HEK293 (cell line): ENCODE measurements at regions not wholly inside any gene's neighbourhood (a gene's known extent, or its start where the extent isn't known, plus 50 kb on each side); places are given as distances from the start of the nearest gene placed in this dataset.
A peak's percentile ranks its signal among the peaks of the same experiment; 100 is the strongest.

Source experiments
- CTCF ChIA-PET: fragments of 350-600 bp; formaldehyde crosslinking; extraction: SDS; loops from one replicate; lab custom pipeline; 2021; ENCODE audit warnings: antibody characterized with exemption; lab: Yijun Ruan, JAX
- POLR2A ChIA-PET: fragments of 300-600 bp; formaldehyde crosslinking; extraction: SDS; loops from one replicate; lab custom pipeline; 2020; ENCODE audit warnings: antibody characterized with exemption, inconsistent platforms; lab: Yijun Ruan, JAX
- H3K27ac ChIP-seq: fragments of 200-500 bp; sonication (Bioruptor generic); 2 replicates; pipeline ENCODE4 v1.5.1; 2014; ENCODE audit warnings: low read depth, low read length, control low read depth, inconsistent platforms; ENCODE audit errors: extremely low read depth
- H3K36me3 ChIP-seq, 2 experiments: fragments of 200-500 bp in 1 of 2; sonication (Bioruptor generic) in 1 of 2; 1 replicate in 1 of 2; 2 replicates in 1 of 2; pipeline ENCODE4 v1.5.1; 2014 to 2017; ENCODE audit warnings: inconsistent platforms in 2 of 2, low read length in 2 of 2; ENCODE audit not compliant: control insufficient read depth in 2 of 2, insufficient read depth in 1 of 2
- H3K4me1 ChIP-seq: fragments of 200-500 bp; sonication (Bioruptor generic); 2 replicates; pipeline ENCODE4 v1.5.1; 2014; ENCODE audit warnings: mild to moderate bottlenecking, low read length, inconsistent platforms; ENCODE audit not compliant: control insufficient read depth, insufficient read depth
- H3K4me3 ChIP-seq: 2 replicates; pipeline ENCODE4 v1.5.1; 2011; ENCODE audit warnings: low read depth, mild to moderate bottlenecking, control low read depth, low read length, moderate library complexity
- H3K9me3 ChIP-seq: fragments of 200-500 bp; sonication (Bioruptor generic); 2 replicates; pipeline ENCODE4 v1.5.1; 2014; ENCODE audit warnings: low read depth, low read length, inconsistent platforms; ENCODE audit not compliant: control insufficient read depth, insufficient read depth
- GLIS1 ChIP-seq: fragments of 450-650 bp; formaldehyde crosslinking; IDR thresholded peaks from 2 replicates; pipeline ENCODE4 v1.5.1; 2016; ENCODE audit warnings: missing biosample characterization, missing genetic modification characterization
- KLF7 ChIP-seq: fragments of 450-650 bp; formaldehyde crosslinking; IDR thresholded peaks from 2 replicates; pipeline ENCODE4 v1.5.1; 2016; ENCODE audit warnings: missing biosample characterization, missing genetic modification characterization, borderline replicate concordance
- REPIN1 ChIP-seq: fragments of 450-650 bp; formaldehyde crosslinking; IDR thresholded peaks from 2 replicates; pipeline ENCODE4 v1.5.1; 2017; ENCODE audit warnings: missing biosample characterization, missing genetic modification characterization, low read depth
- SCRT2 ChIP-seq: fragments of 450-650 bp; formaldehyde crosslinking; IDR thresholded peaks from 2 replicates; pipeline ENCODE4 v1.5.1; 2016; ENCODE audit warnings: missing biosample characterization, missing genetic modification characterization
- SP7 ChIP-seq: fragments of 450-650 bp; formaldehyde crosslinking; IDR thresholded peaks from 2 replicates; pipeline ENCODE4 v1.5.1; 2016; ENCODE audit warnings: missing biosample characterization, missing genetic modification characterization
- ZEB2 ChIP-seq: fragments of 450-650 bp; formaldehyde crosslinking; IDR thresholded peaks from 2 replicates; pipeline ENCODE4 v1.5.1; 2016; ENCODE audit warnings: missing biosample characterization, missing genetic modification characterization
- ZNF155 ChIP-seq: fragments of 450-650 bp; formaldehyde crosslinking; IDR thresholded peaks from 2 replicates; pipeline ENCODE4 v1.5.1; 2016; ENCODE audit warnings: missing biosample characterization, missing genetic modification characterization
- ZNF175 ChIP-seq: fragments of 450-650 bp; formaldehyde crosslinking; IDR thresholded peaks from 2 replicates; pipeline ENCODE4 v1.5.1; 2016; ENCODE audit warnings: missing biosample characterization, missing genetic modification characterization
- ZNF184 ChIP-seq: fragments of 450-650 bp; IDR thresholded peaks from 2 replicates; pipeline ENCODE4 v1.5.1; 2018; ENCODE audit warnings: missing biosample characterization, mild to moderate bottlenecking, missing genetic modification characterization
- ZNF560 ChIP-seq: fragments of 450-650 bp; formaldehyde crosslinking; IDR thresholded peaks from 2 replicates; pipeline ENCODE4 v1.5.1; 2017; ENCODE audit warnings: missing biosample characterization, missing genetic modification characterization, borderline replicate concordance
- ZNF571 ChIP-seq: fragments of 450-650 bp; formaldehyde crosslinking; IDR thresholded peaks from 2 replicates; pipeline ENCODE4 v1.5.0; 2017; ENCODE audit warnings: missing biosample characterization, missing genetic modification characterization
- ZNF658 ChIP-seq: fragments of 450-650 bp; formaldehyde crosslinking; IDR thresholded peaks from 2 replicates; pipeline ENCODE4; 2016; ENCODE audit warnings: missing biosample characterization, missing genetic modification characterization
- TF ChIP-seq, protein P1 (sequence below): fragments of 450-650 bp; formaldehyde crosslinking; IDR thresholded peaks from 2 replicates; pipeline ENCODE4 v1.5.1; 2016; ENCODE audit warnings: missing biosample characterization, missing genetic modification characterization, low read depth
- TF ChIP-seq, protein P2 (sequence below): fragments of 450-650 bp; formaldehyde crosslinking; IDR thresholded peaks from 2 replicates; pipeline ENCODE4 v1.5.1; 2017; ENCODE audit warnings: missing biosample characterization, mild to moderate bottlenecking, missing genetic modification characterization, moderate library complexity
- TF ChIP-seq, protein P3 (sequence below): fragments of 450-650 bp; formaldehyde crosslinking; IDR thresholded peaks from 2 replicates; pipeline ENCODE4 v1.5.1; 2016; ENCODE audit warnings: missing biosample characterization, missing genetic modification characterization
- TF ChIP-seq, protein P4 (sequence below): fragments of 450-650 bp; formaldehyde crosslinking; IDR thresholded peaks from 2 replicates; pipeline ENCODE4 v1.5.1; 2016; ENCODE audit warnings: missing biosample characterization, missing genetic modification characterization

DNA sequence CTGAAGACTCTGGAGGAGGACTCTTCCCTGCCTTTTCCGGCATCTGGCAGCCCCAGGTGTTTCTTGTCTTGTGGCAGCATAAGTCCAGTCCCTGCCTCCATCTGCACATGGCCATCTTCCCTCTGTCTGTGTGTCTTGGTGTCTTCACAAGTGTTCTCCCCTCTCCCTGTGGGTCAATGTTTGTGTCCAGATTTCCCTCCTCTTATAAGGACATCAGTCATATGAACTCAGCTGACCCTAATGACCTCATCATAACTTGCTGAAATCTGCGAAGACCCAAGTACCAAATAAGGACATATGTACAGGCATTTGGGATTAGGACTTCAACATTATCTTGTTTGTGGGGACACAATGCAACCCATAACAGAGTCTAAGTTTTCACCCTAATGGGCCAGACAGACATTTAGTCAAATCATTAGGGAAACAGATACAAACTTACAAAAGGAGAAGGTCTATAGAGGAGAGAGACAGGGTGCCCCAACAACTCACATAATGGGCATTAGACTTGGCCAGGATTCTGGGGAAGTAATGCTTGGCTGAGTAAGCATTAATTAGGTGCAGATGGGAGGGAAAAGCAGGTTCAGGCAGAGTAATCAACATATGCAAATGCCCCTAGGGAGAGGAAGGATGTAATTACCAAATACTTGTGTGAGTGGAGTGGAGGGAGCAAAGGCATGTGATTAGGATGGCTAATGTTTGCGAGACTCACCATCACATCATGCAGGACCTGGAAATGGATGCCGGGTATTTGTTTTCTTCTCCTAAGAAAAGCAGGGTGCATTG is 372.8 kb upstream of the TBL1XR1 start:
- Histone ChIP-seq H3K4me3 (no peak overlapping the region), H3K4me1 (no peaks in the 10 kb centered on the region; the same call in 1 of the 2 replicates), H3K27ac (no peak overlapping the region), H3K36me3 (no peaks in the 10 kb centered on the region), H3K9me3 (no peaks in the 10 kb centered on the region)
- TF ChIP-seq, protein P1, sequence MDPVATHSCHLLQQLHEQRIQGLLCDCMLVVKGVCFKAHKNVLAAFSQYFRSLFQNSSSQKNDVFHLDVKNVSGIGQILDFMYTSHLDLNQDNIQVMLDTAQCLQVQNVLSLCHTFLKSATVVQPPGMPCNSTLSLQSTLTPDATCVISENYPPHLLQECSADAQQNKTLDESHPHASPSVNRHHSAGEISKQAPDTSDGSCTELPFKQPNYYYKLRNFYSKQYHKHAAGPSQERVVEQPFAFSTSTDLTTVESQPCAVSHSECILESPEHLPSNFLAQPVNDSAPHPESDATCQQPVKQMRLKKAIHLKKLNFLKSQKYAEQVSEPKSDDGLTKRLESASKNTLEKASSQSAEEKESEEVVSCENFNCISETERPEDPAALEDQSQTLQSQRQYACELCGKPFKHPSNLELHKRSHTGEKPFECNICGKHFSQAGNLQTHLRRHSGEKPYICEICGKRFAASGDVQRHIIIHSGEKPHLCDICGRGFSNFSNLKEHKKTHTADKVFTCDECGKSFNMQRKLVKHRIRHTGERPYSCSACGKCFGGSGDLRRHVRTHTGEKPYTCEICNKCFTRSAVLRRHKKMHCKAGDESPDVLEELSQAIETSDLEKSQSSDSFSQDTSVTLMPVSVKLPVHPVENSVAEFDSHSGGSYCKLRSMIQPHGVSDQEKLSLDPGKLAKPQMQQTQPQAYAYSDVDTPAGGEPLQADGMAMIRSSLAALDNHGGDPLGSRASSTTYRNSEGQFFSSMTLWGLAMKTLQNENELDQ, result no peak
- TF ChIP-seq SCRT2 (tag by site-specific recombination), result no peak
- peak; percentile 85 for TF ChIP-seq SP7 (tag by site-specific recombination)
- TF ChIP-seq, protein P2, sequence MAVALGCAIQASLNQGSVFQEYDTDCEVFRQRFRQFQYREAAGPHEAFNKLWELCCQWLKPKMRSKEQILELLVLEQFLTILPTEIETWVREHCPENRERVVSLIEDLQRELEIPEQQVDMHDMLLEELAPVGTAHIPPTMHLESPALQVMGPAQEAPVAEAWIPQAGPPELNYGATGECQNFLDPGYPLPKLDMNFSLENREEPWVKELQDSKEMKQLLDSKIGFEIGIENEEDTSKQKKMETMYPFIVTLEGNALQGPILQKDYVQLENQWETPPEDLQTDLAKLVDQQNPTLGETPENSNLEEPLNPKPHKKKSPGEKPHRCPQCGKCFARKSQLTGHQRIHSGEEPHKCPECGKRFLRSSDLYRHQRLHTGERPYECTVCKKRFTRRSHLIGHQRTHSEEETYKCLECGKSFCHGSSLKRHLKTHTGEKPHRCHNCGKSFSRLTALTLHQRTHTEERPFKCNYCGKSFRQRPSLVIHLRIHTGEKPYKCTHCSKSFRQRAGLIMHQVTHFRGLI (tag by site-specific recombination), result no peak
- POLR2A ChIA-PET, result no interaction called here
- CTCF ChIA-PET, result interaction anchor here (0.7 kb wide), 1 partner anchor 13 kb away, joined by 4 read pairs; no protein-coding TSS in a partner anchor

DNA sequence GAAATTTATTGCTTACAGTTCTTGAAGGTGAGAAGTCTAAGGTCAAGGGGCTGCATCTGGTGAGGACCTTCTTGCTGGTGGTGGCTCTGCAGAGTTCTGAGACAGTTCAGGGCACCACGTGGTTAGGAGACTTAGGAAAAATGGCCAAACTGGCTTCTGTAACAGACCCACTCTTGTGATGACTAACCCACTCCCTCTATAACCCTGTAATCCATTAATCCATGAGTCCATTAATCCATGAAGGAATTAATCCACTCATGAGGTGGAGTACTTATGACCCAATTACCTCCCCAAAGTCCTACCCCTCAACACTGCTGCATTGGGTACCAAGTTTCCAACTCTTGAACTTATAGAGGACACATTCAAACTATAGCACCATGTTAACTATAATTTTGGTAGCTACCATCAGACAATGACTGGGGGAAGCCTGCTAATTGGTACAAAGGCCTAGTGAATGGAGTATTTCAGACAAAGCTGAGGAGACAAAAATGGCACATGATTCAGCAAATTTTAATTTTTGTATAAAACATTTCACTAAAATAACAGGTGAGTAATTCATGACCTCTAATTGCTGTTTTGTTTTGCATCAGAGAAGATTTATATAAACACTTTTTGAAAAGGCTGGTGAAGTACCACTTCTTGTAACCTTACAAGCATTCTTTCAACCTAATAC is 374.1 kb upstream of the TBL1XR1 start:
- Histone ChIP-seq H3K36me3 (no peaks in the 10 kb centered on the region), H3K9me3 (no peaks in the 10 kb centered on the region), H3K27ac (no peak overlapping the region), H3K4me1 (no peaks in the 10 kb centered on the region; the same call in 1 of the 2 replicates), H3K4me3 (no peak overlapping the region)
- CTCF ChIA-PET, result no interaction called here
- POLR2A ChIA-PET, result no interaction called here
- TF ChIP-seq ZNF560 (tag by site-specific recombination) (no peak), ZNF658 (no peak), REPIN1 (tag by site-specific recombination) (no peak), ZNF155 (tag by site-specific recombination) (no peak), ZNF571 (tag by site-specific recombination) (no peak), ZNF175 (tag by site-specific recombination) (no peak), ZEB2 (tag by site-specific recombination) (no peak), ZNF184 (tag by site-specific recombination) (no peak), GLIS1 (tag by site-specific recombination) (no peak), KLF7 (tag by site-specific recombination) (no peak)
- TF ChIP-seq, protein P3, sequence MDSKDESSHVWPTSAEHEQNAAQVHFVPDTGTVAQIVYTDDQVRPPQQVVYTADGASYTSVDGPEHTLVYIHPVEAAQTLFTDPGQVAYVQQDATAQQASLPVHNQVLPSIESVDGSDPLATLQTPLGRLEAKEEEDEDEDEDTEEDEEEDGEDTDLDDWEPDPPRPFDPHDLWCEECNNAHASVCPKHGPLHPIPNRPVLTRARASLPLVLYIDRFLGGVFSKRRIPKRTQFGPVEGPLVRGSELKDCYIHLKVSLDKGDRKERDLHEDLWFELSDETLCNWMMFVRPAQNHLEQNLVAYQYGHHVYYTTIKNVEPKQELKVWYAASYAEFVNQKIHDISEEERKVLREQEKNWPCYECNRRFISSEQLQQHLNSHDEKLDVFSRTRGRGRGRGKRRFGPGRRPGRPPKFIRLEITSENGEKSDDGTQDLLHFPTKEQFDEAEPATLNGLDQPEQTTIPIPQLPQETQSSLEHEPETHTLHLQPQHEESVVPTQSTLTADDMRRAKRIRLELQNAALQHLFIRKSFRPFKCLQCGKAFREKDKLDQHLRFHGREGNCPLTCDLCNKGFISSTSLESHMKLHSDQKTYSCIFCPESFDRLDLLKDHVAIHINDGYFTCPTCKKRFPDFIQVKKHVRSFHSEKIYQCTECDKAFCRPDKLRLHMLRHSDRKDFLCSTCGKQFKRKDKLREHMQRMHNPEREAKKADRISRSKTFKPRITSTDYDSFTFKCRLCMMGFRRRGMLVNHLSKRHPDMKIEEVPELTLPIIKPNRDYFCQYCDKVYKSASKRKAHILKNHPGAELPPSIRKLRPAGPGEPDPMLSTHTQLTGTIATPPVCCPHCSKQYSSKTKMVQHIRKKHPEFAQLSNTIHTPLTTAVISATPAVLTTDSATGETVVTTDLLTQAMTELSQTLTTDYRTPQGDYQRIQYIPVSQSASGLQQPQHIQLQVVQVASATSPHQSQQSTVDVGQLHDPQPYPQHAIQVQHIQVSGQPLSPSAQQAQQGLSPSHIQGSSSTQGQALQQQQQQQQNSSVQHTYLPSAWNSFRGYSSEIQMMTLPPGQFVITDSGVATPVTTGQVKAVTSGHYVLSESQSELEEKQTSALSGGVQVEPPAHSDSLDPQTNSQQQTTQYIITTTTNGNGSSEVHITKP (tag by site-specific recombination), result no peak
- TF ChIP-seq, protein P4, sequence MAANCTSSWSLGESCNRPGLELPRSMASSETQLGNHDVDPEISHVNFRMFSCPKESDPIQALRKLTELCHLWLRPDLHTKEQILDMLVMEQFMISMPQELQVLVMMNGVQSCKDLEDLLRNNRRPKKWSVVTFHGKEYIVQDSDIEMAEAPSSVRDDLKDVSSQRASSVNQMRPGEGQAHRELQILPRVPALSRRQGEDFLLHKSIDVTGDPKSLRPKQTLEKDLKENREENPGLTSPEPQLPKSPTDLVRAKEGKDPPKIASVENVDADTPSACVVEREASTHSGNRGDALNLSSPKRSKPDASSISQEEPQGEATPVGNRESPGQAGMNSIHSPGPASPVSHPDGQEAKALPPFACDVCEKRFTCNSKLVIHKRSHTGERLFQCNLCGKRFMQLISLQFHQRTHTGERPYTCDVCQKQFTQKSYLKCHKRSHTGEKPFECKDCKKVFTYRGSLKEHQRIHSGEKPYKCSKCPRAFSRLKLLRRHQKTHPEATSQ (tag by site-specific recombination), result no peak
